GM18499 (cell line): ENCODE measurements at regions not wholly inside any gene's neighbourhood (a gene's known extent, or its start where the extent isn't known, plus 50 kb on each side); places are given as distances from the start of the nearest gene placed in this dataset.
"Not testable (repeated sequence)": the region's sequence is repeated elsewhere in the genome, so short reads cannot be mapped to it uniquely, and the experiment has no call there.

Experiments used
- ATAC-seq: cut with Tn5 transposase; IDR thresholded peaks from one replicate; pipeline ENCODE4 v1.9.1; 2021; ENCODE audit warnings: moderate number of reproducible peaks; ENCODE audit not compliant: insufficient read depth, unreplicated experiment

- no peak for ATAC-seq
Measured at GRCh38 chr22:34414467-34415440, 494.5 kb upstream of the LARGE1 start.

GRCh38 chr22:34416022-34416860, 496.0 kb upstream of the LARGE1 start:
- no peak for ATAC-seq

- ATAC-seq: not testable (repeated sequence)
Measured at GRCh38 chr22:34422948-34423347, 502.7 kb upstream of the LARGE1 start.

GRCh38 chr22:34427436-34427835, 507.2 kb upstream of the LARGE1 start:
- no peak for ATAC-seq

GRCh38 chr22:34427841-34428240, 507.6 kb upstream of the LARGE1 start:
- no peak for ATAC-seq

GRCh38 chr22:34429314-34429713, 509.0 kb upstream of the LARGE1 start:
- ATAC-seq: no peak

GRCh38 chr22:34430386-34430785, 510.1 kb upstream of the LARGE1 start:
- no peak for ATAC-seq

GRCh38 chr22:34434371-34434770, 514.1 kb upstream of the LARGE1 start:
- no peak for ATAC-seq

- no peak for ATAC-seq
Measured at GRCh38 chr22:34437140-34437539, 516.9 kb upstream of the LARGE1 start.

- ATAC-seq: no peak
Measured at GRCh38 chr22:34454598-34454997, 534.3 kb upstream of the LARGE1 start.

GRCh38 chr22:34462795-34463194, 542.5 kb upstream of the LARGE1 start:
- ATAC-seq: no peak

- ATAC-seq: no peak
Measured at GRCh38 chr22:34475886-34476285, 555.6 kb upstream of the LARGE1 start.

- ATAC-seq: no peak
Measured at GRCh38 chr22:34476762-34477161, 556.5 kb upstream of the LARGE1 start.

- ATAC-seq: no peak
Measured at GRCh38 chr22:34481090-34481489, 560.8 kb upstream of the LARGE1 start.

GRCh38 chr22:34486381-34486780, 566.1 kb upstream of the LARGE1 start:
- no peak for ATAC-seq

- ATAC-seq: no peak
Measured at GRCh38 chr22:34489861-34490260, 569.6 kb upstream of the LARGE1 start.

- ATAC-seq: no peak
Measured at GRCh38 chr22:34490886-34491285, 570.6 kb upstream of the LARGE1 start.

GRCh38 chr22:34493486-34493885, 572.5 kb upstream of the ISX start:
- no peak for ATAC-seq

GRCh38 chr22:34501366-34501965, 564.5 kb upstream of the ISX start:
- ATAC-seq: no peak

GRCh38 chr22:34502821-34503220, 563.1 kb upstream of the ISX start:
- no peak for ATAC-seq

GRCh38 chr22:34508797-34509196, 557.2 kb upstream of the ISX start:
- no peak for ATAC-seq
